GM21360 (cell line): ENCODE measurements at regions not wholly inside any gene's neighbourhood (a gene's known extent, or its start where the extent isn't known, plus 50 kb on each side); places are given as distances from the start of the nearest gene placed in this dataset.

Experiments used
- ATAC-seq: cut with Tn5 transposase; IDR thresholded peaks from one replicate; pipeline ENCODE4 v1.9.1; 2021; ENCODE audit warnings: mild to moderate bottlenecking, moderate library complexity; ENCODE audit not compliant: unreplicated experiment

DNA sequence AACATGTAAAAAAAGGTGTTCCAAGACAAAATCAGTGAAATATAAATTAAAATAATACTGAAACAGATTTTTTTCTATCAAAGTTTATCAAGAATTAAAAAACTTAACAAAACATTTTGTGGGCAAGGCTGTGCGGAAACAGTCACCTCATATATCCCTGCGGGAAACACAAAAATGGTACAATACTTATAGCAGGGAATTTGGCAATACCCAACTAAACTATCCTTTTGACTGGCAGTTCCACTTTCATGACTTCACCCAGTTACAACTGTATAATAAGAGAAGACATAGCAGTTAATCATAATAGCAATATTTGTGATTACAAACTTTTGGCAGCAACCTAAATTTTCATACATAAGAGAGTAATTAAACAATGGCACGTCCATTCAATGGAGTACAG, 121.5 kb upstream of the EGLN3 start:
- no peak for ATAC-seq

DNA sequence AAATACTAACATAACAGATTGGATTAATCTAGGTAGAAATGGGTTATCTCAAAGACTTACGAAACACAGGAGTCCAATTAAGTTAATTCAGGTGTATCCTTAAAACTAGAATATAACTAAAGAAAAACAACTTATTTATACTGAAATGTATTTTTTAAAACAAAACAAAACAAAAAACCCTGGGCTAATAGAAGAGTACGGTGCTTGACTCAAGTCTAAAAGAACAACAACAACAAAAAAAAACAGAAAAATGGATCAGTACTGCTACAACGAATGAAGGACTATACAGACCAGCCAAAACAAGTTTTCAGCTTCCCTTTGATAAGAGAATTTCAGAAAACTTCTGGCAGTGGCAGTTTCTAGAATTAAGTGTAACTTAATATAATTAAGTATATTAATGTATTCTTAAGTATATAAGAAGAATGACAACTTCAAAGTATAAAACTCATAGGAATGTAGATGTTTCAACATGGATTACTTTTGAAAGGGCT, 120.1 kb upstream of the EGLN3 start:
- ATAC-seq, result no peak

DNA sequence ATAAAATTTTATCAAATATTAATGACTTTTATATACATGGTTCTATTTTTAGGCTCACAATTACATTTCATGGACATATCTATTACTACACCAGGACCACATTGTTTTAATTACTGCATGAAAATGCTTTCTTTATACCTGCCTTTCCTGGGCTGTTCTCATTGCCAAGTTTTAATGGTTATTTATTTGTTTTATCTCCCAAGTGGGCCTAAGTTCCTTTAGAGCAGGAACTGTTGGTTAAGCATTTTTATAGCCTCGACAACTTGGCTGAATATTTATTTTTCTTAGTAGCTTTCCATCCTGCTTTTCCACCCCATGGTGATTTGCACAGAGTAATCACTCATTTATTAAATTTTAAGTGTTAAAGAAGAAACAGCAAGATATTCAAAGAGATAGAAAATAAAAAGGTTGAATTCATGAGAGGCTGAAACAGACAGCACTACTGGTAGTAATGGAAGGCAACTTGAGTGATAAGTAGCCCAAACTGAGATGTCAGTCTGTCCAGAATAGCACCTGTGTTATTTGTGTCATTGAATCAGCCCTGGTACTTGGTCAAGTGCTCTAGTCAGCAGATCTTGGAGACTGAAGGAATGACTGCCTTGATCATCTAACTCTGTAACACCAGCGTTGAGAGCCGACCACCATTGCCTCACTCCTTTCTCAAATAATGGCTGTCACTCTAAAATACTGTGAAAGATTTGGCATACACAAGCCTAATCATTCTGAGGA, 119.1 kb upstream of the EGLN3 start:
- no peak for ATAC-seq

DNA sequence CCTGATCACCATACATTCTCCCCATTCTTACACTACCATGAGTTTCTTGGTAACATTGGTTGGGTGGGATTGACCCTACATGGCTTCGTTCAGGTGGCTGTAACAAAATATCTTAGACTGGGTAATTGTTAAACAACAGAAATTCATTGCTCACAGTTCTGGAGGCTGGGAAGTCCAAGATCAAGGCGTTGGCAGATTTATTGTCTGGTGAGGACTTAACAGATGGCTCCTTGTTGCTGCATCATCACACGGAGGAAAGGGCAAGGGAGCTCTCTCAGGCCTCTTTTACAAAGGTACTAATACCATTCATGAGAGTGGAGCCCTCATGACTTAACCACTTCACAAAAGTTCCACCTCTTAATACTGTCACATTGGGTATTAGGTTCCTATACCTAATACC, 116.7 kb upstream of the EGLN3 start:
- ATAC-seq, result no peak

DNA sequence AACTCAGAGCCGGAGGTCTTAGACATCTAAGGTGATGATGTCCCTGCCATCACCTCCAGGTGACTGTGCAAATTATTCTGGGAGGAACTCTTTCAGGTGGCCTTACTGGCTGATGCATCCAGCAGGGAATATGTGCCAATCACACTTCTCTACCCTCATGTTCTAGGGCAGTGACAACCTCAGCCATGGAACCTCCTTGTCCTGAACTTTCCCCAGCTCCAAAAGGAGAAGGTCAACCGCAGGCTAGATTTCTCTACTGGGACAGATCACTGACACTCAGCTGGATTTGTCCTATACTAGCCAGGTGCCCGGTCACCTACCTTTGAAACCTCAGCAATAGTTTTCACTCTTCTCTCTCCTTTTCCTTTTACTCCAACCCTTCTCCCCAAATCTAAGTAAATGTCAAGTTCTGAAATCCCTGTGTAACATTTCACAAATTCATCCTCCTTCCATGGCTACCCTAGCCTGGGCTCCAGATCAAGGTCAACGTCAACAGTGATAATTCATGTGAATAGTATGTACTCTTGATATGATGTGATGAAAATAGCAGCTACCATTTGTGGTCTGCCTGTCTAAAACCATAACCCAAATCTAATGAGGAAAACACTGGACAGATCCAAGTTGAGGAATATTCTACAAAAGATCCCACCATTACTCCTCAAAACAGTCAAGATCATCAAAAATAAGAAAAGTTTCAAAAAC, 115.0 kb upstream of the EGLN3 start:
- ATAC-seq, result no peak

DNA sequence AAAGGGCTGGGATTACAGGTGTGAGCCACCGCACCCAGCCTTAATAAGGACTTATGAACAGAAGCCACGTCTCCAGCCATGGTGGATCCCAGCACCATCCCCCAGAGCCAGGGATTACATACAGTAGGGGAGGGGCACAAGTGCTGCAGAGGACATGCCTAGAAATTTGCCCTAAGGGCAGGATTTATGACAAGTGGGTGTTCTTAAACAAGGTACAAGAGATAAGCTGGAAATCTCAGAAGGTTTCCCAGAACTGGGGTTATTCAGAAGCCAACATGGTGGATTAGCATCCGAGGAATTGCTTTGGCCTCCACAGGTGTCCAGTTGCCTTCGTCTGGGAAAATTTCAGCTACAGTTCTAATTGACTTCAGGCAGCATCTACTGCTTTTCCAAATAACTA, 114.4 kb upstream of the EGLN3 start:
- no peak for ATAC-seq

DNA sequence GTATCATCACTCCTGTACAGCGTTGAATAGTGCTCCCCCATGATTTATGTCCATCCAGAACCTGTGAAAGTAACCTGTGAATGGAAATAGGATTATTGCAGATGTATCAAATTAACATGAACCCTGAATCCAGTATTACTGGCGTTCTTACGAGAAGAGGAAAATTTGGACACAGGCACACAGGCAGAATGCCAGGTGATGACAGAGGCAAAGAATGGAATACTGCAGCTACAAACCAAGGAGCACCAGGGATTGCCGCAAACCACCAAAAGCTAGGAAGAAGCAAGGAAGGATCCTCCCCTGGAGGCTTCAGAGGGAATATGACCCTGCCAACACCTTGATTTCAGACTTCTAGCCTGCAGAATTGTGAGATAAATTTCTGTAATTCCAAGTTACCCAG, 113.5 kb upstream of the EGLN3 start:
- ATAC-seq, result no peak

DNA sequence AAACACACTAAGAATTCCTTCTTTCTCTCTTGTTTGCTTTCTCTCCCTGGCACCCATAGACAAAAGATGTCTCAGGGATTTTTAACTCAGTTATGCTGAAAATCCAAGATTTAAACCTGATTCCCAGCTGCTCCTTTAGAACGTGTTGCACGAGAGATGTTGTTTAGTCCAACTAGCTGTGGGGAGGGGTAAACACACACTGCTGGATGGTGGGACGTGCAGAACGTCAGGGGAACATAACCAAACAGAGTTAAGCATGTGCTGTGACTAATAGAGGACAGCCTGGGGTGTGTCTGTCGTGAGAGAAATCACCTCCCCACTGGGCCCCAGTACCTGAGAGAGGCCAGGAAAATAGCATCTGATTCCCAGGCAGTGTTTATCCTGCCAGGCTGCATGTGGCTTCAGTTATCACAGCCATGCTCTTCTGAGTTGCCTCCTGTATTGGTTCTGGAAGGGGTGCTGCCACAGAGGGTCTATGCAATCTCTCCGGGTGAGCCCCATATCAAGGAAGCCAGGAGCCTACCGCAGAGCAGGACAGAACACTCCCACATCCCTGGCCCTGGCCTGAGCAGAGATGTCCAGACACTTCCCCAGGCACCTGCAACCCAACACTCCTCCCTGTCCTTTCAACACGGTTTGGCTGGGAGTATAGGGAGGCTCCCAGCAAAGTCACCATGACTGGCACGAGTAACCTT, 112.7 kb upstream of the EGLN3 start:
- no peak for ATAC-seq

DNA sequence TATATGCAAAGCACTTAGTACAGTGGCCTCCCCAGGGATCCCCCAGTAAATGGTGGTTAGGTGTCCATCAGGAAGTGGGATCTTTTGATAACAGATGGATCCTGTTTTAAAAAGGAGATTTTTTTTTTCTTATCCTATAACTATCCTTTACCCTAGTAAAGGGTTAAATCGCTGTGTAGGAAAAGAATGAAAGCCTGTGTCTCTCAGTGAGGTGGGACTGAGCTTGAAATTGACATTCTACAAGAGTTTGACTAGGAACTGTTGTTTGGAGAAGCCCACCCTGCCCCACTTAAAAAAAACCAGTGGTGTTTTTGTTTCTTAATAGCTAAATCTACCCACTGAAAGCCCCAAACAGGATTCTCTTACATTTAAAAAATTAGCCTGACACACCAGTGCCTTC, 112.2 kb upstream of the EGLN3 start:
- no peak for ATAC-seq

DNA sequence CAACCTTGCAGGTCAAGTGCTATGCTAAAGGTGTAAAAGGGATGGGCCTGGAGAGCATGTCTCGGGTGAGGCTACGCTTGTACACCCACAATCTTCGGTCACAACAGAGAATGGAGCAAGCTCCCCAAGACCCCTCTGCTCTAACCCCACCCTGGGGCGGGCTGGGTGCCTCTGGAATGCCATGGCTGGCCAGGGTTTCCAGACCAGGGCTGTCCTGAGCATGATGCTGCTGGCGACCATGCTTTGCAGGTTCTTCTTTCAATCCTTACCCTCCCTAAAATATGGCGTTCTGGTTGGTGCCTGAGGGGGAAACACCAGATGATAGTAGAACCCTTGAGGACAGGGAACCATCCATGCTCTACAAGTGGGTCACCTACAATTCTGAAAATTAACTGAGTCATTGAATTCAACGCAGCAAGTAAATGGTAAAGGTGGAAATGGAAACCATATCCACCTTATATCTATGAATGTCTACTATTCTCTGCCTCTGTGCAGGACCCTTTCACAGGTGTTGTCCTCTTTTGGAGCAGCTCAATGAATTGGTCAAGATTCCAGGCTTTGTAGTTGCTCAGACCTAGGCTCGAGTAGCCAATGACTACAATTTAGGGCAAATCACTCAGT, 111.6 kb upstream of the EGLN3 start:
- no peak for ATAC-seq

DNA sequence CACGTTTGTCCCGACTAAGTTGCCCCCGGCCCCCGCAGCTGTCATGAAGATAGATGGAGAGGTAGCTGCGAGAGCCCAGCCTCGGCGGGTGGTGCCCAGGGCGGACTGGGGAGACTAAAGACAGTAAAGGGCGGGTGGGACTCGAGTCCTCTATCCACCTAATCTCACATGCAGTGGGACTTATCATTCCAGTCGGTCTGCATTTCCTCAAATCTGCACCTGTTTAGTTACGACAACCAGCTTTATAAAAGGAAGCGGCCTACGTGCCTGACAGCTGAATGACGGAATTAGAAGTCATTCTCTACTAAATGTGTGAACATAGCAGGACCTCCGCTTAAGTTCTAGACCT, 109.8 kb upstream of the EGLN3 start:
- ATAC-seq, result no peak

DNA sequence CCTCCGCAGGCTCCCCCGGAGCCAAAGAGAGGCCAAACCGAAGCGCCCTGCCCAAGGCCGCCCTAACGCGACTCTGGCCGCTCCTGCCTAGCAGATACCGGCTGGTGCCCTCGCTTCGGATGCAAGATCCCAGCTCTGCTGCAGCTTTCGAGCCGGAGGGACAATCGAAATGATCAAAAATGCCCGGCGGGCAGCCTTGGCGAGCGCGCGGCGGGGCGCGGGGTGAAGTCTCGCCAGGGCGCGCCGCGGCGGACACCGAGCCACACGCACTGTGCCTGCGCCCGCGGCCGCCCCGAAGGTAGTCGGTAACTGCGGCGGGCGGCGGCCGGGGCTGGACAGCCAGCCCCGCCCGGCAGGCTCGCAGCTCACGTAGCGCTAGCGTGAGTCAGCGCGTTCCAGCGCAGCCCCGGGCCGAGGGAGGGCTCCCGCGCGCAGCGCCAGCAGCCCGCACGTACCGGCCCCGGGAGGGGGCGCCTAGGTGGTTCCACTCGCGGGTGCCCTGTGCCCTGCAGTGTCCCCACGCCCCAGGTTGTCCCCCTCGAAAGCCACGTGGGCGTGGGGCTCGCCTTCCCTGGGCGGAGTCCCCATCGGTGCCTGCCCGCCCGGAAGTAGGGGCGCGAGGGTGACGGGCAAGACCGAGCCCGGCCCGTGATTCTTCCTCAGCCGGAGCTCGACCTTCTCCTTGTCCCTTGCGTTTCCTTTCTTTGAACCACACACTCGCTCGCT, 109.2 kb upstream of the EGLN3 start:
- ATAC-seq, result peak; percentile 83

DNA sequence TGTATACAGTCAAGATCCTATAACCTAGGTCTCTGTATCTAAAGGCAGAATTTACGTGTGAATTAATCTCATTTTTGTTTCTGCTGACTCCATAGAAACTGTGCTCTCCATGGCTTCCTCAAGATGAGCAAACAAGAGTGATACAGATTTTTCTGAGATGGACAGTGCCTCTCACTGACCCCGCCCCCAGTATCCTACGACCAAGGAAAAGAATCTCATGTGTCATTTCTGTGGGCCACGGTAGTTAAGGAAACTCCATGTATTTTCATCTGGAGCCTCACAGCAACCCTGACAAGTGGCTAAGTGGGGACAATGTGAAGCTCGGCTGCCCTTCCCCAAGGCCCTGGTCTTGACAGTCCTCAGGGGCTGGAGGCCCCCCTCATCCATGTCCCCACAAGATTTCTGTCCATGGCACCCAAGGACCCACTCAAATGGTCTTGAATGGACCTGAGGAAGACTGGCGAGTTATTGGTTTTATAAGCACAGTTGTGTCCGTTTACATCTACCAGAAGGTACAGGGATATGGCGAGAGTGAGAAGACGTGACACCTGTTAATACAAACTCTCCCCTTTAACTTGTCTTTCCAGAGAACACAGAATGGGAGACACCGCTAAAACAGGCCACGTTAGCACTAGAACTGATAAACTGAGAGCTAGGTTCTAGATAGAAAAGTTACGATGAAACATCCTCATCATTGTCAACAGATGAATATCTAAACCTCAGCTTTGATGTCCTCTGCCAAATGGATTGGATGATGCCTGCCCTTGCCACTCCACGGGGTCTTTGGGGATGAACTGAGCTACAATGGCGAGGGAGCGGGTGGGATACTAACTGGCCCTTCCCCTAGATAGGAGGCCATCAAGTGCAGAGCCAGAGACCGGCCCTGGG, 108.4 kb upstream of the EGLN3 start:
- ATAC-seq, result no peak

DNA sequence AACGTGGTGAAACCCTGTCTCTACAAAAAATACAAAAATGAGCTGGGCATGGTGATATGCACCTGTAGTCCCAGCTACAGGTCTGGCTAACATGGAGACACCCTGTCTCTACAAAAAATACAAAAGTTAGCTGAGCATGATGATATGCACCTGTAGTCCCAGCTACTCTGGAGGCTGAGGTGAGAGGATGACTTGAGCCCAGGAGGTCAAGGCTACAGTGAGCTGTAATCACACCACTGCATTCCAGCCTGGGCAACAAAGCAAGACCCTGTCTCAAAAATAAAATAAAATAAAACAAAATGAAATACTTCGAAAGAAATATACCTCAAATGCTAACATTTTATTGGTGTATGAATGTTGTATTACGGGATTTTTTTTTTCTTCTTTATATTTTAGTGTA, 107.6 kb upstream of the EGLN3 start:
- no peak for ATAC-seq

DNA sequence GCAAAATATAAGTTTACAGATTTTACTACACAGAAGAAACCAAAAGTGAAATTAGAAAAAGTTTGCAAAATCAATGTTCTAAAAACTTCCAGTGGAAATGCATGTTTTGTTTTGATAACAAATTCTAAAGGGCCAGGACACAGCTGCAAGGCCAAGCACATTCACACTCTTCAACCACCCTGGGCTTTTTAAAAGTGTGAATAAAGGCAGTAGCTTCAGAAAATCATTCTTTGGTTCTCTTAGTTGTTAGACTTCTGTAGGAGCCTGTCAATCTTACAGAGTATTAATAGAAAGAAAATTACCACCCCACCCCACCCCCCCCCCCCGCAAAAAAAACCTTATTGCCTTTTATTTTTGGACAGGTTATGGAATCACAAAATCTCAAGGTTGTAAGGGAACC, 105.2 kb upstream of the EGLN3 start:
- ATAC-seq, result no peak

DNA sequence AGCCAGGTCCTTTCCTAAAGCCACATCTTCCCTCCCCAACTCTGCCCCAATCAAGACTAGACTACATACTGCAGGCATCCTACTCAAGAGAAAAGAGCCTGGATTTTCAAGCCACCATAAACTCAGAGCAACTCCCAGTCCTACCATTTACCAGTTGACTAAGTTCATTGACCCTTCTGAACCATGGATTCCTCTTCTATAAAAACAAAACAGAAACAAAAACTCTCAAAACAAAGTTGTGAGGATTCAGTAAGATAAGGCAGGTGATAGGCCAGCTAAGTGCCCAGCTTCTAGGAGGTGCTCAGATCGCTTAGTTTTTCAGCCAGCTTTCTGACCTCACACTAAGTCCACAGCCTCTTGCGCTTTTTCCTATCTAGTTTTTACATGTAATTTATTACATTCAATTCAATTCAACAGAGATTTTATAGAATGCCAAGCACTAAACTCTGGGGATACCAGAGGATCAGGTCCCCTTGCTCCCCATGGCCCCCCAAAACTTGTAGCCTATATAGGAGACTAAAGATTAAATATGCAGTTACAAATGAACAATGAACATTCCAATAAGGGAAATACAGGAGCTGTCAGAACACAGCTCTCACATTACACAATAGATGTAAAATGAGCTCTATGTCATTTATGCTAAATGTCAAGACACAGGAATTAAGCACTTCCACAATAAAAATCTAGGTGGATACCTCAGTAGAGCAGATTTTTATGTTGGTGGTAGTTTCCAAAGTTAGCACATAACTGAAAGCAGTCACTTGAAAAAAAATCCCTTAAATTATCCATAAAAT, 104.5 kb upstream of the EGLN3 start:
- ATAC-seq, result no peak

DNA sequence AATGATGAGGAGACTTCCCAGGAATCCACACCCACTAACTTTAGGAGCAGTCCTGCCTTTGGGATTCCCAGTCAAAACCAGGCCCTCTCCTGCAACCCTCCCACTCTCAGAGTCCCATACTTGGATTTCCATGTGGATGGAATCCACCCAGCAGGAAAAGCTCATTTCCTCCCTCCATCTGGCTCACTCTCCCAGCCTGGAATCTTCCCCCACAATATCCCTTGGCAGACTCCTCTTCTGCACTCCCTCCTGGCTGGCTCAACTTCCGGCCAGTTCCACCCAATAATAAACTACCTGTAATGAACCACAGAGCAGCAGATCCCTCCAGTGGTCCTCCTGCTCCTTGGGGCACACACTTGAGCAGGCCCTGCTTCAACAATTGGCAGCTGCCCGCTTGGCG, 102.8 kb upstream of the EGLN3 start:
- ATAC-seq, result no peak

DNA sequence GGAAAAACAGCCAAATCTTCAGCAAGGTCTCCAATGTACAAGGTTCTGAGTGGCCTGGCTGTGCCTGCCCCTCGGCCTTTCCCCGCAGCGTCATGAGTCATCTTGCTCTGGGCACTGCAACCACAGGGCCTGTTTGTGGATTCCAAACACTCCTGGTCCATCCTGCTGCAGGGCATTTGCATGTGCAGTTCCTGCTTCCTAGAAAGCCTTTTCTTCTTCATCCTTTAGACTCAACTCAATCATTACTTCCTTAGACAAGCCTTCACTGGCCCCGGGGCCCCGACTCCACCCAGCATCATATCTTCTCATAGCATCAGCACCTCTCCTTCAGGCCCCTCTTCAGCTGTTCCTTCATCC, 101.8 kb upstream of the EGLN3 start:
- ATAC-seq, result no peak

DNA sequence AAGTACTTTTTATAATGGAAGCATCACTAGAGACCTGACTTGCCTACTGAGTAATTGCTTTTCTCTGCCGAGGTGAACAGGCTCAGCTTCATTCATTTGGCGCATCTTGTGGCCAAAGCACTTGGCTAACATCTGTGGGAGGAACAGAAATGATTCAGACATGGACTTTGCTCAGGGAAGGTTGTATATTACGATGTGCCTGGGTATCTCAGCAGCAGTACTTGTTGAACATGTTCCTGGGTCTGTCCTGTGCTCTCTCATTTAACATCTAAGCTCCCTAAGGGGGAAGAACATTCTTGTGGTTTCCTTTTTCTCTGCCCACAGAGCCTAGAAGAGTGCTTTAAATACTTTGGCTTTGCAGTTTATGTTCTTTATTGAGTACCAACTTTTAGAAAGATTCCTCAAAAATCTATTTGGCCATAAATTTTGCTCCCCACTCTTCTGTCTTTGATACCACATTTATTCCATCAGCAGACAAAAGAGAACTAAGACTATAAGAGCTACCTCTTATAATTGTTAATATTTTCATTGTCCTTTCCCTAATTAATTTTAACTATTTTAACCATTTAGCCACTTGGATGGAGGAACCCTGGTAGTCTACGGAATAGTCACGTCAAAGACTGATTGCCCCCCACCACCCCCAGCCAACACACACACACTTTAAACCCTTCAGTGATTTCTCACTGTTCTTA, 101.2 kb upstream of the EGLN3 start:
- ATAC-seq, result no peak
